Activated CD8-positive, alpha-beta memory T cell treated with anti-CD3 and anti-CD28 coated beads for 4 hours (primary cell): ENCODE measurements at regions not wholly inside any gene's neighbourhood (a gene's known extent, or its start where the extent isn't known, plus 50 kb on each side); places are given as distances from the start of the nearest gene placed in this dataset.
"Not testable (repeated sequence)": the region's sequence is repeated elsewhere in the genome, so short reads cannot be mapped to it uniquely, and the experiment has no call there.

Experiments used
- DNase-seq, 2 donors: peaks; one replicate each; pipeline ENCODE4 v3.0.0-alpha.2; 2020; ENCODE audit warnings: low read depth in 2 of 2

- DNase-seq, result no peak
These were observed 159.5 kb downstream of the LY86 start for GRCh38 chr6:6748001-6748400.

DNA sequence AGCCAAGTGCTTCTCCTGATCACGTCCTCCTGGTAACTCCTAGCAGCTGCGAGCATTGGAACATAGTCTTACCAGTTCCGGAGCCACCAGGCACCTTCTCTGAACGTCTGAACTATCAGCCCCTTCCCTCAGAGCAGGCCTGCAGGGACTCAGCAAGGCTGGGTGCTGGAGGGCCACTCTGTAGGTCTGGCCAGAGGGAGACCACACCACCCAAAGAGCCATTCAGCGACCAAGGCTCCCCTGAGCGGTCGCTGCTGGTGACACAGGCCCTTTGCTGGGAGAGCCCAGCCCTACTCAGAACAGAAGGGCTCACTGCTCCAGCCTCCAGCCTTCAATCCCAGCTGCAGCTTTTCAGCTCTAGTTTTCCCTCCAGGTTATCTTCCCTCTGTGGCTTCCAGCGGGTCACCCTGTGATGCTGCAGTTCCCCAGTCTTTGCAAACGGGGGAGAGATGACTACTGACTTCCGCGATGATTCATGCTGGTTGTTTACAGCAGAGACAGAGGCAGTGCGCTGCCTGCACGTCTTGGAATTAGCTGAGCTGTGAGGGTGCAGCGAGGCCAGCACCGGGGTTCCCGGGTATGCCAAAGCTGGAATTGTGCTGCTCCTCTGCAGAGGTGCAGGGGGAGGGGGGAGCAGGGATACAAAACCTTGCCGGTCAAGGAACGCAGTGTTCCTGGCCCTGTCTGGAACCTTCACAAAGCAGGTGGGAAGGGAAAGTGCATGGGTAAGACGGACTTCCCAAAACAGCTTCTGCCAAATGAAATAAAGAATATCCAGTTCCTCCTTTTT, 161.4 kb downstream of the LY86 start:
- no peak for DNase-seq

DNA sequence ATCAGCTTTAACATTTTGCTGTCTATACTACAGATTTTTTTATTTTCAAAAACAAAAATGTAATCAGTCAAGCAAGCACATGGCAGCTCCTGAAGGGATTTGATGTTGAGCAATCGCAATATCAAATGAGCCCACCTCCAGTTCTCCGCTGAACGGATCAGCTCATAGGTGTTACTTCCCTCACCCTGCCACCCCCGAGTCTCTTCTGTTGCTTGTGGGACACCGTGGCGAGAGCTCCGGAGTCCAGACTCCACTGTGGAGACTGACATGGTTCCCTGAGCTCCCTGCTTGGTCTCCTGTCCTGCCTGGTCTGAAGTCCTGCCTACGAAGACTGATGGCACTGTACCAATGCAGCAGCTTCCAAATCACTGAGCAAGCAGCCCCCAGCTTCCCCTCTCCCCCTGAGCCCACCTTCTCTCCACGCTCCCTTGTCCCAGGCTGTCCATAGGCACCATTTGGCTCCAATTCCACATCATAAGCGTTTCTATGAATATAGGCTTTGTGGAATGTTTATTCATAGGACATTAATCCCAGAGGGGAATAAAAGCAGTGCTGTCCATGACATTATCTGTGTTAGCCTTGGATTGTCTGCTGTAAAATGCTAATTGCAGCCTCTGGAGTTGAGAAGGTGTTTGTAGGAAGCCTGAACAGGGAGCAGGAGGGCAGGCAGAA, 162.2 kb downstream of the LY86 start:
- DNase-seq, result no peak

DNA sequence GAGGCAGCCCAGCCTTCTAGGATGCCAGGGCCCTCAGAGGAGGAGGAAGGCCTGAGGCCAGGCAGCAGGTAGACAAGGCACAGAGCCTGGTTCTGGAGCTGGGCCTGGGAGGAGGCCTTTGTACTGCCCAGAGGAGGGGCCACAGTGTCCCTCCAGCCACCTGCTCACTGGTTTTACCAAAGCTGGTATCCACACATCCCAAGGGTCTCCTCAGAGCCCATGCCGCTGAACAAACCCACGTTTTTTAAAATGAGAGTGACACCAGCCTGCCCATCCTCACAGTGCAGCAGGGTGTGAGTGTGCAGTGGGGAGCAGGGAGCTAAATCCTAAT, 162.7 kb downstream of the LY86 start:
- DNase-seq, result no peak

GRCh38 chr6:6751619-6752023, 163.1 kb downstream of the LY86 start:
- DNase-seq, result no peak

DNA sequence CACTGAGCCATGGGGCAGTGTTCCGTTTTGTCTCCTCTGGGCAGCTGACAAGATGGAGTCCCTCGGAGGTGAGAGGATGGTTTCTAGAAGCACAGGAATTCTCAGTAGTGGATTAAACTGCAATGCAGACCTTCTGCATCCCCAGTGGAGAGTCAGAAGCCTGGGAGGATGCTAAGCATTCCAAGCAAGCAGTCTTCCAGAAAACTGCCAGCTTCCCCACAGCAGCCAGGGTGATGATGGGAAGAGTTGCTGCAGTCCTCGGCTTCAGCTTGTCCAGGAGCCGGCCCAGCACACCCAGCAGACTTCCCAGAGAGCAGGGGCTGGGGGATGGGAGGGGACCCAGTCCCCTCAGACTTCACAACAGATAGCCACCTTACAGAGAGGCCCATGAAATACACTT, 163.6 kb downstream of the LY86 start:
- no peak for DNase-seq

GRCh38 chr6:6753301-6753700, 164.8 kb downstream of the LY86 start:
- DNase-seq, result no peak

DNA sequence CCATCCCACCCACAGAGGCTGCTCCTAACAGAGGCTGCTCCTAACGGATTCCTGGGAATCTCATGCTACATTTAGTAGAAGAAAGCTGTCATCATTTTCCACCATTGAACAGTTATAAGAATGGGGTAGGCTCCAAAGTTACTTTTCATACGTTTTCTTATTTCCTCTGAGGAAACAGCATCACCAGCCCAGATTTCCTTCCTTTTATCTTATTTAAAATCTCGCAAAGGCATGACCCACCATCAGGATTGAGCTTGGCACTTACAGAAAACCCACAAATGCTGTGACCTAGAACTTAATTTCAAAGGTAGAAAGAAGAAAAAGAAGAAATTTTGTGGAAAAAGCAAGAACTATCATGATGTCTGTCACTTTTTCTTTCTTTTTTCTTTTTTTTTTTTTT, 168.0 kb downstream of the LY86 start:
- no peak for DNase-seq

DNA sequence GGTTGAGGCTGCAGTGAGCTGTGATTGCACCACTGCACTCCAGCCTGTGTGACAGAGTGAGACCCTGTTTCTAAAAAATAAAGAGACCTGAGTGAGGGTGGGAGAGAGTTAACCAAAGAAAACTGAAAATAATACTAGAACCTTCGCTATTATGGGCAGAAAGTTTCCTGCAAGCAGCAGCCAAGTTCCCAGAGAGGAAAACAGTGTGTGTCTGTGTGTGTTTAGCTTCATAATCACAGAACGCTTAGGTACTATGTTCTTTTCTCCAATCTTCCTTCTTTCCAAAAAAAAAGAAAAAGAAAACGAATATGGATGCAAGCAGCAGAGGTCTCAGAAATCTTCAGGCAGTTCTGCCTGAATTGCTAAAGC, 170.0 kb downstream of the LY86 start:
- no peak for DNase-seq

DNA sequence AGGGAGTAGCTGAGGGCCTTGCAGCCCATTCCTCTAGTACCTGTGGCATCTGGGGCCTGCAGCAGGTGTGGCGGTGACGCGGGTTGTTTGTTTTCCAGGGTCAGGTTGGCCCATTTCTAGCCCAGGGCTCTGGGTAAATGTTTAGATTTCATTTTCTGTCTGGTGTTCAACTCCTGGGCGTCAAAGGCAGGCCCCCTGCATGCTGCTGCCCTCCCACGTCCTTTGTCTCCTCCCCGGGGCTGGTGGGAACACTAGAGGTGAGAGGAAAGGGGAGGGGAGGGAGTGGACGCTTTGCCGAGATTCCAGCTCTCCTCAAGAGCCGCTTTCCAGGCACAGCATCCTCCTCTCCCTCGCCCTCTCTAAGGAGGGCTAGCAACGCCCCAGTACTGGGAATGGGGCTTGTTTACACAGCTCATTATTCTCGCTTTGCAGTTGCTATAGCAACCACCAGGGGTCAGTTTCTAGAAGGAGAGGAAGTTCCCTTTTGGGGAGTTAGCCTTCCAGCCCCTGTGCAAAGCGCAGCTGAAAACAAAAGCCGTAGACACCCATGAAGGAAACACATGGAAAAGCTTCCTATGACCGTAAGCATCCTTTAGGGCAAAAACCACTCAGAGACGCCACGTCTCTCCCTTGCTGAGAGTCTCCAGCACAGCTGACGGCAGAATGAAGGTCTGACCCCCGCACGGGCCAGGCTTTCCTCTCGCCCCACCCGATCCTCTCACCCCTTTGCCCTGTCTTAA, 170.6 kb downstream of the LY86 start:
- no peak for DNase-seq

- DNase-seq, result no peak
These were observed 171.5 kb downstream of the LY86 start for GRCh38 chr6:6760002-6760401.

DNA sequence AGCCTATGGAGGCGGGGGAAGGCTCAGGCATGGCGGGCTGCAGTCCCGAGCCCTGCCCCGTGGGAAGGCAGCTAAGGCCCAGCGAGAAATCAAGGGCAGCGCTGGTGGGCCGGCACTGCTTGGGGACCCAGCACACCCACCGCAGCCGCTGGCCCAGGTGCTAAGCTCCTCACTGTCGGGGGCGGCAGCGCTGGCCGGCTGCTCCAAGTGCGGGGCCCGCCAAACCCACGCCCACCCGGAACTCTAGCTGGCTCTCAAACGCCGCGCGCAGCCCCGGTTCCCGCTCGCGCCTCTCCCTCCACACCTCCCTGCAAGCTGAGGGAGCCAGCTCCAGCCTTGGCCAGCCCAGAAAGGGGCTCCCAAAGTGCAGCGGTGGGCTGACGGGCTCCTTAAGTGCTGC, 174.0 kb downstream of the LY86 start:
- not testable (repeated sequence) for DNase-seq

GRCh38 chr6:6764764-6765434, 176.4 kb downstream of the LY86 start:
- no peak for DNase-seq

GRCh38 chr6:6766230-6766905, 177.8 kb downstream of the LY86 start:
- no peak for DNase-seq

GRCh38 chr6:6769466-6769865, 180.9 kb downstream of the LY86 start:
- no peak for DNase-seq

DNA sequence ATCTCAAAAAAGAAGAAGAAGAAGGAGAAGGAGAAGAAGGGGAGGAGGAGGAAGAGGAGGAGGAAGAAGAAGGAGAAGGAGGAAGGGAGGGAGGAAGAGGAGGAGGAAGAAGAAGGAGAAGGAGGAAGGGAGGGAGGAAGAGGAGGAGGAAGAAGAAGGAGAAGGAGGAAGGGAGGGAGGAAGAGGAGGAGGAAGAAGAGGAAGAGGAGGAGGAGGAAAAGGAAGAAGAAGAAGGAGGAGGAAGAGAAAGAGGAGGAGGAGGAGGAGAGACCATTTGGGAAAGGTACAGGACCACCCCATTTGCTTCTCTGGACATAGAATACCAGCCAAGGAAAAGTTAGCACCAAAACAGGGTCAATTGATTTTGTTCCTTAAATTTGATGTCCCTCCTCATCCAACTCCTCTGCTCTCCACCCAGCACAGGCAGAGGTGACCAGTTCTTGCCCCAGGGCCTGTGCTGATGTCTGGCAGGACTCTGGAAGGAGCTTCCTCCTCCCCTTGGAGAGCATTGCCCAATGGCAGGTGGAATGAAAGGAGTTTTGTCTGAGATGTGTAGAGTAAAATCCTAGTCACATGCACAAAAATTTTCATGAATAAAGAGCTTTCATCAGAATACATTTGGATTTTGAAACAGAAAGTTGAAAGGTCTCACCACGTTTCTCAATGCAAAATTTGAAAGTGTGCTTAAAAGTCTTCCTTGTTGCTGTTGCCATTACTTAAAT, 182.9 kb downstream of the LY86 start:
- no peak for DNase-seq

- DNase-seq, result no peak
These were observed 183.4 kb downstream of the LY86 start for GRCh38 chr6:6771964-6772363.

- no peak for DNase-seq
These were observed 184.2 kb downstream of the LY86 start for GRCh38 chr6:6772751-6773150.

DNA sequence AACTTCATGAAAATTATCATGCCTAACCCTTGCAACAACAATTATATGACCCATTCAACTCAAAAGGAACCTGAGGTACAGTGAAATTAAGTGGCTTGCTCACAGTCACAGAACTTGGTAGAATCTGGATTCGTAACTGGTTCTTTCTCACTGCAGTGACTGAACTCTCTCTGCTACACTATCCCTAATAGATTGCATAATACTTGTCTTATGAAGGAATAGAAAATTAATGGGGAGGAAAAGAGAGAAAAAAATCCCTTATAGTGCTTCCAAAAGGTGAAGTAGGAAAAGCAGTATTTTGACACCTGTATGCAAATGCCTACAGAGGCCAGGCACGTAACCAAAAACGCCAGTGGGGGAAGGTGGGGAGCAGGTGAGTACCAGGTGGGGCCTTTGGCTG, 186.6 kb downstream of the LY86 start:
- no peak for DNase-seq

DNA sequence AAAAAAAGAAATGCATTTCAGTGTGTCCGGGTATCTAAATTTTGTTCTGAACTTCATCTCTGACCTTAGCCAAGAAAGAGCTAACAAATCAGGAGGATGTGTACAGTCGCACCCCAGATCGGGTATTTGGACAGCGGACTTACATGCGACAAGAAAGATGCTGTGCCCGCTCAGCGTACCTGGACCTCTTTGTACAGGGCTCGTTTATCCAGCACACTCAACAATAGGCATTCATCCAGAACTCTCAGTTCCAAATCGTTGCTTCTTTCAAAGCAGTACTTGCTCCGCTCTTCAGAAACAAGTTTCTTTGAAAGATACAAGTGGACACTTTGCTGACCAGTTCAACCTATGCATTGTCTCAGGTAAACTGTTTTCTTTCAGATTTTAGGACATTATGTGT, 191.7 kb downstream of the LY86 start:
- DNase-seq, result no peak

- DNase-seq, result no peak
These were observed 192.8 kb downstream of the LY86 start for GRCh38 chr6:6781172-6781872.
